Mammary epithelial cell (primary cell): ENCODE measurements at regions not wholly inside any gene's neighbourhood (a gene's known extent, or its start where the extent isn't known, plus 50 kb on each side); places are given as distances from the start of the nearest gene placed in this dataset.

Experiments
- EZH2 ChIP-seq: IDR thresholded peaks from 2 replicates; pipeline ENCODE4 v1.6.1; 2012; ENCODE audit warnings: low read length, inconsistent platforms, borderline replicate concordance
- TF ChIP-seq, protein P1 (sequence below), 2 donors: IDR thresholded peaks in 1 of 2; conservative IDR thresholded peaks in 1 of 2; 2 replicates each; pipeline ENCODE4 v1.5.1; 2011 to 2012; ENCODE audit warnings: inconsistent platforms in 2 of 2, low read length in 2 of 2, mild to moderate bottlenecking in 2 of 2, control low read depth in 1 of 2, low read depth in 1 of 2; ENCODE audit not compliant: insufficient read depth in 1 of 2; ENCODE audit errors: extremely low read depth in 1 of 2

DNA sequence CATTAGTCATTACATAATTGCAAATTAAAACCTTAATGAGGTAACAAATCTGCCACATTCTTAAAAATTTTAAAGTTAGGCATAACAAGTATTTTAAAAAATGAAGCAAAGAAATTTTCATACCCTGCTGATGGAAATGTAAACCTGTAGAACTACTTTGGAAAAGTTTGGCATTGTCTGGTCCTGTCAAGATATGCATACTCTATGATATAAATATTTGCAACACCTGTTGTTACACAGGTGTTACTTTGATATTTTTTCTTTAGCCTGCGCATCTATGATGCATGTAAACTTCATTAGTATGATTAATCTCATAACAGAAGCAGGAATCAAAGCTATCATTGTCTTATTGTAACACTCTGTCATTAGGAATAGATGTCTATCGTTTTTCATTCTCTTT is 634.3 kb downstream of the TRIB2 start:
- TF ChIP-seq, protein P1, sequence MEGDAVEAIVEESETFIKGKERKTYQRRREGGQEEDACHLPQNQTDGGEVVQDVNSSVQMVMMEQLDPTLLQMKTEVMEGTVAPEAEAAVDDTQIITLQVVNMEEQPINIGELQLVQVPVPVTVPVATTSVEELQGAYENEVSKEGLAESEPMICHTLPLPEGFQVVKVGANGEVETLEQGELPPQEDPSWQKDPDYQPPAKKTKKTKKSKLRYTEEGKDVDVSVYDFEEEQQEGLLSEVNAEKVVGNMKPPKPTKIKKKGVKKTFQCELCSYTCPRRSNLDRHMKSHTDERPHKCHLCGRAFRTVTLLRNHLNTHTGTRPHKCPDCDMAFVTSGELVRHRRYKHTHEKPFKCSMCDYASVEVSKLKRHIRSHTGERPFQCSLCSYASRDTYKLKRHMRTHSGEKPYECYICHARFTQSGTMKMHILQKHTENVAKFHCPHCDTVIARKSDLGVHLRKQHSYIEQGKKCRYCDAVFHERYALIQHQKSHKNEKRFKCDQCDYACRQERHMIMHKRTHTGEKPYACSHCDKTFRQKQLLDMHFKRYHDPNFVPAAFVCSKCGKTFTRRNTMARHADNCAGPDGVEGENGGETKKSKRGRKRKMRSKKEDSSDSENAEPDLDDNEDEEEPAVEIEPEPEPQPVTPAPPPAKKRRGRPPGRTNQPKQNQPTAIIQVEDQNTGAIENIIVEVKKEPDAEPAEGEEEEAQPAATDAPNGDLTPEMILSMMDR (conservative IDR thresholded peaks at IDR 0.05 in 1 of 2, IDR thresholded peaks at IDR 0.05 in 1 of 2; ENCODE audit: extremely low read depth in 1 of 2, insufficient read depth in 1 of 2, low read depth in 1 of 2, low read length in 2 of 2) = no peak
- TF ChIP-seq EZH2 = no peak
